AG04449 (cell line): ENCODE measurements at regions not wholly inside any gene's neighbourhood (a gene's known extent, or its start where the extent isn't known, plus 50 kb on each side); places are given as distances from the start of the nearest gene placed in this dataset.
"Not testable (repeated sequence)": the region's sequence is repeated elsewhere in the genome, so short reads cannot be mapped to it uniquely, and the experiment has no call there.

Source experiments
- CTCF ChIA-PET: fragments of 350-600 bp; formaldehyde crosslinking; extraction: SDS; loops from one replicate; lab custom pipeline; 2021; ENCODE audit warnings: antibody characterized with exemption; lab: Yijun Ruan, JAX
- POLR2A ChIA-PET: fragments of 400-600, 350-600 bp; formaldehyde crosslinking; extraction: SDS; loops from one replicate; lab custom pipeline; 2020; ENCODE audit warnings: antibody characterized with exemption, inconsistent platforms; lab: Yijun Ruan, JAX
- DNase-seq: peaks from one replicate; pipeline ENCODE4 v3.0.0-alpha.2; 2010; ENCODE audit warnings: low read depth, low spot score
- H3K4me3 ChIP-seq: 2 replicates; pipeline ENCODE4 v1.5.1; 2011; ENCODE audit warnings: low read depth, mild to moderate bottlenecking, control low read depth, low read length
- TF ChIP-seq, protein P1 (sequence below): IDR thresholded peaks from one replicate; pipeline ENCODE4 v1.5.1; 2011; ENCODE audit warnings: mild to moderate bottlenecking, moderate library complexity, low read length, control low read depth, inconsistent platforms; ENCODE audit not compliant: insufficient read depth; ENCODE audit errors: missing control alignments

GRCh38 chr5:12095808-12096281, 191.6 kb upstream of the CTNND2 start:
- DNase-seq = no peak
- POLR2A ChIA-PET = no interaction called here
- no peak overlapping the region for H3K4me3 ChIP-seq
- TF ChIP-seq, protein P1, sequence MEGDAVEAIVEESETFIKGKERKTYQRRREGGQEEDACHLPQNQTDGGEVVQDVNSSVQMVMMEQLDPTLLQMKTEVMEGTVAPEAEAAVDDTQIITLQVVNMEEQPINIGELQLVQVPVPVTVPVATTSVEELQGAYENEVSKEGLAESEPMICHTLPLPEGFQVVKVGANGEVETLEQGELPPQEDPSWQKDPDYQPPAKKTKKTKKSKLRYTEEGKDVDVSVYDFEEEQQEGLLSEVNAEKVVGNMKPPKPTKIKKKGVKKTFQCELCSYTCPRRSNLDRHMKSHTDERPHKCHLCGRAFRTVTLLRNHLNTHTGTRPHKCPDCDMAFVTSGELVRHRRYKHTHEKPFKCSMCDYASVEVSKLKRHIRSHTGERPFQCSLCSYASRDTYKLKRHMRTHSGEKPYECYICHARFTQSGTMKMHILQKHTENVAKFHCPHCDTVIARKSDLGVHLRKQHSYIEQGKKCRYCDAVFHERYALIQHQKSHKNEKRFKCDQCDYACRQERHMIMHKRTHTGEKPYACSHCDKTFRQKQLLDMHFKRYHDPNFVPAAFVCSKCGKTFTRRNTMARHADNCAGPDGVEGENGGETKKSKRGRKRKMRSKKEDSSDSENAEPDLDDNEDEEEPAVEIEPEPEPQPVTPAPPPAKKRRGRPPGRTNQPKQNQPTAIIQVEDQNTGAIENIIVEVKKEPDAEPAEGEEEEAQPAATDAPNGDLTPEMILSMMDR = no peak
- CTCF ChIA-PET = no interaction called here

DNA sequence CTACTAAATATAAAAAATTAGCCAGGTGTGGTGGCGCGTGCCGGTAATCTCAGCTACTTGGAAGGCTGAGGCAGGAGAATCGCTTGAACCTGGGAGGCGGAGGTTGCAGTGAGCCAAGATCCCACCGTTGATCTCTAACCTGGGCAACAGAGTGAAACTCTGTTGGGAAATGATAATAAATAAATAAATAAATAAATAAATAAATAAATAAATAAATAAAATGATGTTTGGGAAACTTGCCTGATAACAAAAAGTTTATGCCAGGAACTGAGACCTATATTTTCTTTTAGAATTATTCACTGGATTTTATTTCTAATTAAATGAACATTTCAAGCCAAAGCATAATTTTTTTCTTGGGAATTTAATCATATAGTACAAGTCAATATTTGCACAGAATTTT, 189.3 kb upstream of the CTNND2 start:
- ChIA-PET POLR2A (no interaction called here), CTCF (no interaction called here)
- TF ChIP-seq, protein P1 = no peak
- H3K4me3 ChIP-seq = no peak overlapping the region
- DNase-seq = no peak

GRCh38 chr5:12080761-12081160, 176.5 kb upstream of the CTNND2 start:
- TF ChIP-seq, protein P1 = no peak
- no peak for DNase-seq
- ChIA-PET POLR2A (no interaction called here), CTCF (no interaction called here)
- no peak overlapping the region for H3K4me3 ChIP-seq

DNA sequence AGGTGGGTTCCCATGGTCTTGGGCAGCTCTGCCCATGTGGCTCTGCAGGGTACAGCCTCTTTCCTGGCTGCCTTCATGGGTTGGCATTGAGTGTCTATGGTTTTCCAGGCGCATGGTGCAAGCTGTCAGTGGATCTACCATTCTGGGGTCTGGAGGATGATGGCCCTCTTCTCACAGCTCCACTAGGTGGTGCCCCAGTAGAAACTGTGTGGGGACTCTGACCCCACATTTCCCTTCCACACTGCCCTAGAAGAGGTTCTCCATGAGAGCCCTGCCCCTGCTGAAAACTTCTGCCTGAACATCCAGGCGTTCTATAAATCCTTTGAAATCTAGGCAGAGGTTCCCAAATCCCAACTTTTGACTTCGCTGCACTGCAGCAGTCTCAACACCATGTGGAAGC, 174.0 kb upstream of the CTNND2 start:
- DNase-seq, CTCF ChIA-PET, POLR2A ChIA-PET, H3K4me3 ChIP-seq: not testable (repeated sequence)

- ChIA-PET CTCF (no interaction called here), POLR2A (no interaction called here)
- no peak for DNase-seq
- TF ChIP-seq, protein P1 = no peak
- no peak overlapping the region for H3K4me3 ChIP-seq
Observed at GRCh38 chr5:12073426-12073825, 169.2 kb upstream of the CTNND2 start.

- TF ChIP-seq, protein P1 = no peak
- no peak for DNase-seq
- H3K4me3 ChIP-seq = no peak overlapping the region
- POLR2A ChIA-PET = no interaction called here
- CTCF ChIA-PET = no interaction called here
Observed at GRCh38 chr5:12072441-12072840, 168.2 kb upstream of the CTNND2 start.

GRCh38 chr5:12071455-12071854, 167.2 kb upstream of the CTNND2 start:
- DNase-seq = no peak
- H3K4me3 ChIP-seq = no peak overlapping the region
- TF ChIP-seq, protein P1 = no peak
- POLR2A ChIA-PET = no interaction called here
- CTCF ChIA-PET = no interaction called here
